ENCODE measurements at regions not wholly inside any gene's neighbourhood (a gene's known extent, or its start where the extent isn't known, plus 50 kb on each side); places are given as distances from the start of the nearest gene placed in this dataset.

GRCh38 chr3:150133293-150133692 is 162.6 kb upstream of the PFN2 start:
- TF ChIP-seq CTCF (IDR thresholded peaks at IDR 0.05), result no peak
- TF ChIP-seq EZH2 (IDR thresholded peaks at IDR 0.05; ENCODE audit: borderline replicate concordance, insufficient read depth, low read depth, low read length, poor library complexity, severe bottlenecking), result no peak
